NCI-H345 (cell line): ENCODE measurements at regions not wholly inside any gene's neighbourhood (a gene's known extent, or its start where the extent isn't known, plus 50 kb on each side); places are given as distances from the start of the nearest gene placed in this dataset.

ENCODE experiments used
- DNase-seq: peaks from one replicate; lab custom pipeline; 2025; lab: John Stamatoyannopoulos, UW

- no peak for DNase-seq
Observed at GRCh38 chr18:24937639-24938275, 414.2 kb downstream of the ZNF521 start.

DNA sequence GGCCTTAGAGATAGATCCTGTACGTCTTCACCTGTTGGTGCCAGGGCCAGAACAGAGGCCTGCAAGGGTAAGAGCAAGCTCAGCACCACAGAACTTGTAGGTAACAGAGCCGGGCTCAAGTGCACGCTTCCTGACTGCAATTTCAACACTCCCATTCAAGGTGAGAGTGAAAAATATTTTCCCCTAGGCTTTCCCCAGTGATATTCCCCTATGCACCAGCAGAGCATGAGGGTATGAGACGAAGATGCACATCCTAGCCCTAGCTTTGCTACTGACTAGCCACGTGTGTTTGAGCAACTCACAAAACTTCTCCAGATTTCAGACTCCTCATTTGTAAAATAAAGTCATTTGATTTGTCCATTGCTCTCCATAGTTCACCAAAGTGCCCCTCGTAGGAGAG lies 411.6 kb downstream of the ZNF521 start:
- DNase-seq: no peak

- no peak for DNase-seq
Observed at GRCh38 chr18:24941174-24941951, 410.6 kb downstream of the ZNF521 start.

GRCh38 chr18:24942144-24942543 lies 409.8 kb downstream of the ZNF521 start:
- peak; percentile 32 for DNase-seq

DNA sequence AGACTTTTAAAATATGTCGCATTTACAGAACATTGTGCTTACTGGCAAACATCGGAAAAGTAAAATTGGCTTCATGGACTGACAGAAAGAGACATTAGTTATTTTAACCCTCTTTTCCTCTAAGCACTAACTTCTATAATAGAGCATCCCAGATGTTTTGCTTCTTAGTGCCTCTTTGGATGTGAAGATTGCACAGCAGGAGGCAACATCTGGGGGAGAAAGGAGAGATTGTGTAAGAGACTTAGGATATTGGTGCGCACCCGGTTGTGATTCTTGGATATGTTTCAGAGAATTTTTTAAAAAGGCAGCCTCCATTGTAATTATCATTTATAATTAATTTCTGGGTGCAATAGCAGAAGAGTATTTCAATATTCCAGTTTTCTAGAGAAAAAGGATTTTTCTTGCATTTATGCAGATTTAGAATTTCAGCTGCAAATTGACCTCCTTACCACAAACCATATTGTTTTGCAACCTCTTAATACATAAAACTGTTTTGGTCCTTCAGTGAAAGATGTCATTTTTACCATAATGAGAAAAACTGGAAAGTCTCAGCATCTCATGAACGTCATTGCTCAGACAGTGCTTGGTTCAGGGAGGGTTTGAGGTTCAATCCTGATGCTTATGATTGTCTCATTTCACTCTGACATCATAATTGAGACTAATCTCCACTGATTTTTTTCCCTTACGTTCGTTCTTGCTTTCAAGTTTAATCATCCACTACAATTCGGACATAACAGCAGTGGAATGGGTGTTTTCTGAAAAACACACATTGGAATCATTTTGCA lies 404.3 kb downstream of the ZNF521 start:
- no peak for DNase-seq

GRCh38 chr18:24949908-24950307 lies 402.1 kb downstream of the ZNF521 start:
- no peak for DNase-seq

DNA sequence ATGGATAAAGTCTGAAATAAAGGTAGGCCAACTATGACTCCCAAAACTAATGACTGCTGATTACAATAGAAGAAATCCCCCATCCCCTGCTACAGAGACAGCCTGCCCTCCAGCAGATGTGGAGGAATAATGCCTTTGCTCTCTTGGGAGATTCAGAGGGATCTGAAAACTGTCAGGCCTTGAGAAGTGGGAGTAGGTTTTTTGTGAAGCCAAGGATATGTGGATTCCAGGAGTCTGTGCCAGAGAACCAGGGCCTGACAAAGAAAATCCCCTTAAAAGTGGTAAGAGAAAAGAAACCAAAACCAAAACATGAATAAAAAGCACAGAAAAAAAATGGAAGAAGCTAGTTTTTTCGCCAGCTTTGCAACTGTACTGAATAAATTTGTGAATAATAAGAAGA lies 397.6 kb downstream of the ZNF521 start:
- DNase-seq: no peak

- no peak for DNase-seq
Observed at GRCh38 chr18:24958001-24958400, 394.0 kb downstream of the ZNF521 start.

GRCh38 chr18:24959051-24959476 lies 392.9 kb downstream of the ZNF521 start:
- no peak for DNase-seq

DNA sequence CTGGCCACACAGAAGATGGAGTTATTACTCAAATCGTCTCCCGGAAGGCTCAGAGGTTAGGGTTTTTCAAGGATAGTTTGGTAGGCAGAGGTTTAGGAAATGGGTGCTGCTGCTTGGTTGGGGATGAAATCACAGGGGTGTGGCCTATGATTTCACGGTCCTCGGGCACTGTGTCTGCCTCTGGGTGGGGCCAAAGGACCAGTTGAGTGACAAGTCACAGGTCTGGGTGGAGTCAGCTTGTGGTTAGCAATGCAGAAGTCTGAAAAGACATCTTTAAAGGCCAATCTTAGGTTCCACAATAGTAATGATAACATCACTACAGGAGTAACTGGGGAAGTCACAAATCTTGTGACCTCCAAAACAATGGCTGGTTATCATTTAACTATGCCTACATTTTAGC lies 387.8 kb downstream of the ZNF521 start:
- DNase-seq: no peak

- DNase-seq: no peak
Observed at GRCh38 chr18:24968238-24968775, 383.7 kb downstream of the ZNF521 start.

- no peak for DNase-seq
Observed at GRCh38 chr18:24972577-24972976, 379.4 kb downstream of the ZNF521 start.

DNA sequence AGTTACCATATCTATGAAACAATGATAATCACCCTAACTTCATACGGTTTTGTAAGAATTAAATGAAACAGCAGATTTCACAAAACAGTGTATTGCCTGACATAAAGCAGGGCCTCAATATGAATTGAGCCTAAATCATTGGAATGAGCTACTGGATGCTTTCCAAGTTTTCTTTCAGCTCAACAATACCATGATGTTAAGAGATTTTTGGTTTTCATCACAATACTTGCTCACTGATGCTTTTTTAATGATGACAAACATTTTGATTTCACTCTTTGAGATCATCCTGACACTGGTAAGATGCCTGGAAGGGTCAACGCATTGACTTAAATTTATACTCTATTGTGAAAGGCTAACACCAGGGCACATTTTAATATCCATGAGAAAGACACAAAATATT lies 377.5 kb downstream of the ZNF521 start:
- DNase-seq: no peak

GRCh38 chr18:24975496-24976372 lies 376.2 kb downstream of the ZNF521 start:
- DNase-seq: no peak

- no peak for DNase-seq
Observed at GRCh38 chr18:24976502-24976901, 375.5 kb downstream of the ZNF521 start.

GRCh38 chr18:24979235-24979634 lies 372.7 kb downstream of the ZNF521 start:
- no peak for DNase-seq

- no peak for DNase-seq
Observed at GRCh38 chr18:24982831-24983230, 369.1 kb downstream of the ZNF521 start.

DNA sequence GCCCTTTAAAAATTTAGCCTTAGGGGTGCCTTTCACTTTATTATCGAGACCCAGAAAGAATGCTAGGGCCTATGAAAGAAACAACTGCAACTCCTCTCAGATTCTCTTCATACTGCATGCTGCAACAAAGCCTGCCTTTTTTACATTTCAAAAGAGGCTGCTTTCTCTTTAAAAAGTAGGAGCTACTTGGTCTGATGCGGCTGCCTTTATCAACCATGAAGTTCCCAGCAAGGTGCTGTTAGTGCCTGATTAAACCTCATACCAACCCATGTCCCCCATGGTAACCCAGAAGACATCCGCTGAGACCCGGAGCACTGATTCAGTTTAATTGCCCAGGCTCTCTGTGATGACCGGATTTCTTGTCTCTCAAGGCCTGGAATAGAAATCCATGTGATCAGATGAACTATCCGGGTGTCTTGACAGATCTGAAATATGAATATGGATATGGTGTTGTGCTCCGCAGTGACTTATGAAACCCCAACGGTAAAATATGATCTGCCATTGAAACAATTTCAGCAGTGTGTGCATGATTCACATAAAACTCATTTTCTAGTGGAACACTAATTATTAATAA lies 368.3 kb downstream of the ZNF521 start:
- no peak for DNase-seq

DNA sequence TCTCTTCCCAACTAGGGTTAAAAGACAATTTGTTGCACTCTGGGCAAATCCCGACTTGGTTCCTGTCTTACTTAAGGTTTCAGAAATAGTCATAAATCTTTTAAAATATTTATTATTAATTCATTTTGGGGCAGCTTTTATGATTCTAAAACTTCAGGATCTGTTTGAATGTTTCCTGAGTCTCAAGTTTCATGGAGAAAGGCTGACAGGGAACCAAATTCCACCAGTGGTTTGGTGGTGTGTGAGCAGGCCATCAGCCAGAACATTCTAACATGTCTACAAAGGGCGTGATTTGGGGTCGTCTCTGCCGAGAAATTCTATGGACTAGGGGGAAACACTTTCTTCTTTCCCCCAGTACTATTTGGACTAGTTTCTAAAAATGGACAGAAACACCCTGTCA lies 366.4 kb downstream of the ZNF521 start:
- no peak for DNase-seq

DNA sequence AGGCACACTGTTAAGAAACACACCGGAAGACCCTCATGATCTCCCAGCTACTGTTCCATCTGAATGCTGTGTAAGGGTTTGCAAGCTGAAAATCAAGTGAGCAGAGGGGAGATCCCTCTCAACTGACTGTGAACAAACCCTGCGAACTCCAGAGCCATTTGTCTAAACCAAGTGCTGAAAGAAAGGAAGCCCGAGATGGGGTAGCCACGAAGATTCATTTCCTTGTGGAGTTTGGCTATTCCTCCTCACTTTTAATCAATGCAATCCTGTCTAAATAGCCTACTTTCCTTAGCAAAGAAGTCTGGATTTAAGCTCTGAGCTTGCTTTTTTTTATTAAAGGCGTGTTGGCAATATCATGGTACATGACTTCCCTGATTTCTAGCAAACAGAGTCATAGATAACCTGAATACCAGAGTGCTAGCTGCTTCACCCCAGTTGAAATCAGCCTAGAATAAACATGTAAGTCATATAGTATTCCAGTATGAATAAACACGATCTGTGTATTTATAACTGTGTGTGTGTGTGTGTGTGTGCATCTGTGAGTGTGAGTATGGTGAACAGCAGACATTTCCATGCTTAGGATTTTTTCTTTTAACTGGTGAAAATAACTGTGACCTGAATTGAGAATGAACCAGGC lies 365.2 kb downstream of the ZNF521 start:
- no peak for DNase-seq
